CD14-positive monocyte (primary cell): ENCODE measurements at regions not wholly inside any gene's neighbourhood (a gene's known extent, or its start where the extent isn't known, plus 50 kb on each side); places are given as distances from the start of the nearest gene placed in this dataset.

ENCODE experiments used
- DNase-seq, 3 donors: peaks; one replicate each; pipeline ENCODE4 v3.0.0-alpha.2; 2011 to 2022
- H2AFZ ChIP-seq: 2 replicates; pipeline ENCODE4 v1.6.0; 2012; ENCODE audit warnings: mild to moderate bottlenecking, low read depth, low read length, inconsistent platforms; ENCODE audit not compliant: insufficient read depth, poor library complexity, severe bottlenecking
- H3K27ac ChIP-seq, 2 donors: 1 replicate in 1 of 2; 2 replicates in 1 of 2; pipeline ENCODE4 v1.5.1; 2012 to 2013; ENCODE audit warnings: low read length in 2 of 2, control low read depth in 1 of 2, inconsistent platforms in 1 of 2, low read depth in 1 of 2, mild to moderate bottlenecking in 1 of 2
- H3K27me3 ChIP-seq, 2 donors: one replicate each; pipeline versions ENCODE4 v1.6.0 to v1.6.1; 2011 to 2013; ENCODE audit warnings: low read length in 2 of 2; ENCODE audit not compliant: control insufficient read depth in 2 of 2, insufficient read depth in 2 of 2
- H3K36me3 ChIP-seq, 2 donors: replicated peaks in 1 of 2; 1 replicate in 1 of 2; 2 replicates in 1 of 2; pipeline versions ENCODE4 v1.5.1 to v1.6.1; 2012 to 2013; ENCODE audit warnings: low read length in 2 of 2, control low read depth in 1 of 2, inconsistent platforms in 1 of 2, mild to moderate bottlenecking in 1 of 2; ENCODE audit not compliant: insufficient read depth in 2 of 2, control insufficient read depth in 1 of 2
- H3K4me1 ChIP-seq, 2 donors: 1 replicate in 1 of 2; 2 replicates in 1 of 2; pipeline versions ENCODE4 v1.5.1 to v1.6.1; 2012 to 2013; ENCODE audit warnings: low read length in 2 of 2, control low read depth in 1 of 2, inconsistent platforms in 1 of 2, mild to moderate bottlenecking in 1 of 2, moderate library complexity in 1 of 2; ENCODE audit not compliant: insufficient read depth in 2 of 2, control insufficient read depth in 1 of 2
- H3K4me2 ChIP-seq: replicated peaks from 2 replicates; pipeline ENCODE3; 2012; ENCODE audit warnings: low read length, moderate library complexity, mild to moderate bottlenecking; ENCODE audit not compliant: poor library complexity, severe bottlenecking; ENCODE audit errors: extremely low read depth
- H3K4me3 ChIP-seq, 3 experiments: fragments of 200-600 bp in 1 of 3; sonication (generic) in 1 of 3; replicated peaks in 1 of 3; 1 replicate in 2 of 3; 2 replicates in 1 of 3; pipeline ENCODE4 v1.5.1; 2011 to 2013; ENCODE audit warnings: low read length in 3 of 3, mild to moderate bottlenecking in 3 of 3, control low read depth in 2 of 3, low read depth in 2 of 3, inconsistent platforms in 1 of 3, moderate library complexity in 1 of 3
- H3K79me2 ChIP-seq: 2 replicates; pipeline ENCODE4 v1.6.0; 2012; ENCODE audit warnings: mild to moderate bottlenecking, control low read depth, inconsistent platforms, low read length, moderate library complexity; ENCODE audit not compliant: insufficient read depth
- H3K9ac ChIP-seq: 2 replicates; pipeline ENCODE4 v1.6.0; 2017; ENCODE audit warnings: low read length, mild to moderate bottlenecking; ENCODE audit not compliant: insufficient read depth, poor library complexity, severe bottlenecking
- H3K9me3 ChIP-seq, 2 donors: replicated peaks in 1 of 2; 1 replicate in 1 of 2; 2 replicates in 1 of 2; pipeline versions ENCODE4 v1.5.1 to v1.6.1; 2012 to 2013; ENCODE audit warnings: low read length in 2 of 2, control low read depth in 1 of 2; ENCODE audit not compliant: control insufficient read depth in 1 of 2, insufficient read depth in 1 of 2
- H4K20me1 ChIP-seq: 2 replicates; pipeline ENCODE4 v1.6.0; 2012; ENCODE audit warnings: mild to moderate bottlenecking, low read length, control low read depth, moderate library complexity; ENCODE audit not compliant: insufficient read depth
- H3K27ac Mint-ChIP-seq, 7 donors: one replicate each; pipeline ENCODE4 v1.8.0; 2020; ENCODE audit warnings: mild to moderate bottlenecking in 7 of 7, mixed read lengths in 7 of 7, moderate library complexity in 6 of 7, inconsistent platforms in 2 of 7
- H3K27me3 Mint-ChIP-seq, 3 donors: one replicate each; pipeline ENCODE4 v1.8.0; 2021 to 2022; ENCODE audit warnings: low read depth in 3 of 3, mild to moderate bottlenecking in 3 of 3, mixed read lengths in 3 of 3, moderate library complexity in 3 of 3, inconsistent platforms in 1 of 3
- H3K36me3 Mint-ChIP-seq, 2 donors: one replicate each; pipeline ENCODE4 v1.8.0; 2020; ENCODE audit warnings: mixed read lengths in 2 of 2, inconsistent platforms in 1 of 2, mild to moderate bottlenecking in 1 of 2
- H3K4me1 Mint-ChIP-seq: one replicate; pipeline ENCODE4 v1.8.0; 2020; ENCODE audit warnings: mild to moderate bottlenecking, mixed read lengths
- H3K4me3 Mint-ChIP-seq, 2 donors: one replicate each; pipeline ENCODE4 v1.8.0; 2020; ENCODE audit warnings: mild to moderate bottlenecking in 2 of 2, mixed read lengths in 2 of 2, moderate library complexity in 1 of 2
- H3K9me3 Mint-ChIP-seq, 7 donors: one replicate each; pipeline ENCODE4 v1.8.0; 2020 to 2022; ENCODE audit warnings: mixed read lengths in 7 of 7, mild to moderate bottlenecking in 6 of 7, moderate library complexity in 6 of 7, inconsistent platforms in 2 of 7
- WGBS: methylation state at CpG from one replicate; pipeline ENCODE4 v1.1.5; 2013; ENCODE audit warnings: missing lambda C conversion rate; ENCODE audit not compliant: insufficient coverage; 5-methylcytosine and 5-hydroxymethylcytosine counted together
- intact Hi-C, 2 donors: fragments of 100-400 bp; cut with micrococcal nuclease; formaldehyde crosslinking; loops; one replicate each; pipeline versions ENCODE4 v1.15.0 to v1.15.1; 2023
- TF ChIP-seq, protein P1 (sequence below): fragments of 200-600 bp; IDR thresholded peaks from one replicate; pipeline ENCODE4 v1.8.0; 2022; ENCODE audit warnings: antibody characterized with exemption, mild to moderate bottlenecking

DNA sequence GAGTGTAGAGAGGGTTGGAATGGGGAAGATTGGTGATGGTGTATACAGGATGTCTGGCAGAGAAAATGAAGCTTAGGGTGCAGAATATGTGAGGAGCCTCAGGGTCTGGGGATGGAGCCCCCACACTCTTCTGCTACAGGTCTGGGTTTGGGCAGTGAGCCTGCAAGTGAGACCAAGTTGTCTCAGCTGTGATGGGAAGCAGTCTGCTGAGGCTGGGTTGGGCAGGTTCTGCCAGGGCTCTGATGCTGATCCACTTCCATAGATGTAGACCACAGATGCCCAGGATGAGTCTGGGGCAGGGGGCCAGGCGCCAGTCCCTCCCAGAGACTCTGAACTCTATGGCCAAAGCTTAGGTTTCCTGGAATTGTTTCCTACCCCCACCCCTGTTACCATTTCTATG is 516.9 kb downstream of the PTPRU start:
- H3K36me3 ChIP-seq, result no peaks in the 10 kb centered on the region
- Mint-ChIP-seq H3K27ac (no peak overlapping the region), H3K4me3 (no peak overlapping the region), H3K9me3 (no peaks in the 10 kb centered on the region), H3K4me1 (no peaks in the 10 kb centered on the region), H3K27me3 (peaks cover 2 to 17% (median 4%) of the 10 kb centered on the region in 3 donors), H3K36me3 (no peaks in the 10 kb centered on the region)
- H3K79me2 ChIP-seq, result no peaks in the 10 kb centered on the region
- no peaks in the 10 kb centered on the region for H4K20me1 ChIP-seq
- TF ChIP-seq, protein P1, sequence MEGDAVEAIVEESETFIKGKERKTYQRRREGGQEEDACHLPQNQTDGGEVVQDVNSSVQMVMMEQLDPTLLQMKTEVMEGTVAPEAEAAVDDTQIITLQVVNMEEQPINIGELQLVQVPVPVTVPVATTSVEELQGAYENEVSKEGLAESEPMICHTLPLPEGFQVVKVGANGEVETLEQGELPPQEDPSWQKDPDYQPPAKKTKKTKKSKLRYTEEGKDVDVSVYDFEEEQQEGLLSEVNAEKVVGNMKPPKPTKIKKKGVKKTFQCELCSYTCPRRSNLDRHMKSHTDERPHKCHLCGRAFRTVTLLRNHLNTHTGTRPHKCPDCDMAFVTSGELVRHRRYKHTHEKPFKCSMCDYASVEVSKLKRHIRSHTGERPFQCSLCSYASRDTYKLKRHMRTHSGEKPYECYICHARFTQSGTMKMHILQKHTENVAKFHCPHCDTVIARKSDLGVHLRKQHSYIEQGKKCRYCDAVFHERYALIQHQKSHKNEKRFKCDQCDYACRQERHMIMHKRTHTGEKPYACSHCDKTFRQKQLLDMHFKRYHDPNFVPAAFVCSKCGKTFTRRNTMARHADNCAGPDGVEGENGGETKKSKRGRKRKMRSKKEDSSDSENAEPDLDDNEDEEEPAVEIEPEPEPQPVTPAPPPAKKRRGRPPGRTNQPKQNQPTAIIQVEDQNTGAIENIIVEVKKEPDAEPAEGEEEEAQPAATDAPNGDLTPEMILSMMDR, result no peak
- no peak overlapping the region for H3K27ac ChIP-seq
- H3K9me3 ChIP-seq, result no peaks in the 10 kb centered on the region
- H3K4me3 ChIP-seq, result no peak overlapping the region
- intact Hi-C loops, result no loop called here
- no peak overlapping the region for H2AFZ ChIP-seq
- H3K4me1 ChIP-seq, result no peaks in the 10 kb centered on the region
- no peaks in the 10 kb centered on the region for H3K27me3 ChIP-seq
- no peak overlapping the region for H3K9ac ChIP-seq
- H3K4me2 ChIP-seq, result no peak overlapping the region
- no CpG with 5 or more reads among the region's 1 CpG for WGBS
- no peak for DNase-seq

DNA sequence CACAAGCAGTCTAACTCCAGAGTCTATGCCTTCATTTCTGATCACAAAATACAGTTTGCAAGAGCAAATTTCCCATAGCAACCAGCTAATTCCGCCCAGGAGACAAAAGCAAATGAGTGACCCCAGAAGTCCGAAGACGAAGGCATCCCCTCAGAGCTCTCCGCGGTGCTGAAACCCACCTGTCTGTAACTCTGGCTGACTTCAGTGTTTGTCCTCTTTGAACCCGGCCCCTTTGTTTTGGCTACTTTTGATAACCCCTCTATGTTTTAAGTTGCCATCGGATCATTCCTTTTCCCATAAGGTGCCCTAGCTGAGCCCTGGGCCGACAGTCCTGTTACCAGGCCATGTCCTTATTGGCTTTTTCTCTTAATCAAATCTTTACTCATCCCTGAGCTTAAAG is 515.8 kb downstream of the PTPRU start:
- no peaks in the 10 kb centered on the region for H3K27me3 ChIP-seq
- H3K4me3 ChIP-seq, result no peak overlapping the region
- Mint-ChIP-seq H3K9me3 (no peaks in the 10 kb centered on the region), H3K27ac (no peak overlapping the region), H3K36me3 (no peaks in the 10 kb centered on the region), H3K27me3 (peaks cover 2 to 15% (median 4%) of the 10 kb centered on the region in 3 donors), H3K4me1 (no peaks in the 10 kb centered on the region), H3K4me3 (no peak overlapping the region)
- H2AFZ ChIP-seq, result no peak overlapping the region
- TF ChIP-seq, protein P1, result no peak
- intact Hi-C loops, result no loop called here
- H3K36me3 ChIP-seq, result no peaks in the 10 kb centered on the region
- H3K9me3 ChIP-seq, result no peaks in the 10 kb centered on the region
- H3K79me2 ChIP-seq, result no peaks in the 10 kb centered on the region
- no peak for DNase-seq
- H4K20me1 ChIP-seq, result no peaks in the 10 kb centered on the region
- H3K4me1 ChIP-seq, result no peaks in the 10 kb centered on the region
- no peak overlapping the region for H3K4me2 ChIP-seq
- no peak overlapping the region for H3K27ac ChIP-seq
- no peak overlapping the region for H3K9ac ChIP-seq
- 23% methylated on average over 7 of the region's 8 CpGs for WGBS
